GM18505 (cell line): ENCODE measurements at regions not wholly inside any gene's neighbourhood (a gene's known extent, or its start where the extent isn't known, plus 50 kb on each side); places are given as distances from the start of the nearest gene placed in this dataset.

ENCODE experiments used
- ATAC-seq: cut with Tn5 transposase; IDR thresholded peaks from one replicate; pipeline ENCODE4 v1.9.1; 2021; ENCODE audit not compliant: unreplicated experiment
- POLR2A ChIP-seq: IDR thresholded peaks from 4 replicates; pipeline ENCODE4 v1.6.1; 2011; ENCODE audit warnings: borderline replicate concordance; ENCODE audit not compliant: insufficient read depth, insufficient read length; ENCODE audit errors: extremely low read depth

DNA sequence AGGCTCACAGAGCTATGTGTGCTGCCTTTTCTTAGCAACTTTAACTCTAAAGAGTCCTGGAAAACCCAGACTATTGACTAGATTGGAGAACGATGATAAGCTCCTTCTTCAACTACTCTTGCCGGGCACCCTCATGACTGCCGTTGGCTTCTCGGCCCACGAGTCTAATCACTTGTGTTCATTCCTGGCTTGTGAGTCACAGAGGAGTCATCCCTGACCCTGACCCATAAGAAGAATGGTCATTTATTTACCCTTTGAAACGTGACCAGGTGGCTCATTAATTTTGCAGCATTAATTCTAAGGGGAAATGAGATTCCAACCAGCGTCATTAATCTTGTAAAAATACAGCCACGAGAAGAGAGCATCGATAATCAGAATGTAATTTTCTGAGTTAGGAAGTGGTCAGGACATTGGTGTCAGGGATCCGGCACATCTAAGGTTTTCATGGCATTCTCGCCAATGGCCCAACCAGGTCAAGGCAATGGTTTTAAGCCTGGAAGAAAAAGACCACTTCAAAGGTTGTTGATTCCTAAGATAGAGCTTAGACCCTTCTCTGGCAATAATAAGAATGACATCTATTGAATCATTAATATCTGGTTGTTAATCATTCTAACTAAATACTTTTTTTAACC lies 183.6 kb upstream of the RUNX1 start:
- ATAC-seq, result no peak

DNA sequence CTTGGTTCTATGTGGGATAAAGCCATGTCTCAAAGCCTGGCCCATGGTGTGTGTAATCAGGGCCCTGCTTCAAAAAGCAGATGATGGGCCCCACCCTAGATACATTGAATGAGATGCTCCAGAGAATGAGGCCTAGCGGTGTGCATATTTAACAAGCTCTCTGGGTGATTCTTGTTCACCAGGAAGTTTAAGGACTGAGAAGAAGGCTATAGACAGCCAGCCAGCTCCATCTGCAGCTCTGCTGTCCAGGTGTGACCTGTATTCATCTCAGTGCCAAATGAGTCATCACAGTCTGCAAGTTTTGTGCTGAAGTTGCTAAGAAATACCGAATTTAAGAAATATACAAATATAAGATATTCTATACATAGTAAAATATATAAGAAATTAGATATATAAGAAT lies 182.0 kb upstream of the RUNX1 start:
- TF ChIP-seq POLR2A, result no peak
- ATAC-seq, result no peak

More for the DNA sequence above, 183.6 kb upstream of the RUNX1 start:
- no peak for TF ChIP-seq POLR2A

DNA sequence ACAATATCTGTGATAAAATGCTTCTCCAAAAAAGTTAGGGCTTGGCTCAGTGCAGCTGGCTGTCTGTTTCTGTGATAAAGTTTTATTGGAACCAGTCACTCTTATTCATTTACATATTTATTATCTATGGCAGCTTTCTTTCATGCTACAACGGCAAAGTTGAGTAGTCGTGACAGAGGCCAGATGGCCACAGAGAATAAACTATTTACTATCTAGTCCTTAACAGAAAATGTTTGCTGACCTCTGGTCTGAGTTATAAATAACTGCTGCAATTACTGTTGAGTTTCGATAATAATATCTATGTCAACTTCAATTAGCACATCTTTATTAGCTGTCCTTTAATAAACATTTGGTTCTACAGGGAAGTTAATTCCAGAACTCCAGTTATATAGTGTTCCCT lies 180.2 kb upstream of the RUNX1 start:
- no peak for ATAC-seq
- no peak for TF ChIP-seq POLR2A

DNA sequence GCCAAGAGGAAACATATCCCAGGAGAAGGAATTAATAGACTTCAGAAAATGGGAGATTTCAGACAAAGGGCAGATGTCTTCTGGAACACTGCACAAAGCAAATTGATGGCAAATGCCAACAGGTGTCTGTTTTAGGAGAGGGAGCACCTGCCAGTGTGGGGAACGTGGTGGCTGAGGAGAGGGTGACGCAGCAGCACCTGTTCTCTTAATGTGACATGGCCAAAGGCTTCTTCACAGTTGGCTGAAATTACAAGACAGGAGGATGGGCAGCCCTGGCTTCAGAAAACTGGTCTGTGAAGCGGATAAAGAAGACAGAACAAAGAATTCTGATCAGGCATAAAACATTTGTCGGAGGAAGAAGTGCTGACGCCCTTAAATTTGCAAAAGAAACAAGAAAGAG lies 178.7 kb upstream of the RUNX1 start:
- no peak for TF ChIP-seq POLR2A
- ATAC-seq, result peak; percentile 15

DNA sequence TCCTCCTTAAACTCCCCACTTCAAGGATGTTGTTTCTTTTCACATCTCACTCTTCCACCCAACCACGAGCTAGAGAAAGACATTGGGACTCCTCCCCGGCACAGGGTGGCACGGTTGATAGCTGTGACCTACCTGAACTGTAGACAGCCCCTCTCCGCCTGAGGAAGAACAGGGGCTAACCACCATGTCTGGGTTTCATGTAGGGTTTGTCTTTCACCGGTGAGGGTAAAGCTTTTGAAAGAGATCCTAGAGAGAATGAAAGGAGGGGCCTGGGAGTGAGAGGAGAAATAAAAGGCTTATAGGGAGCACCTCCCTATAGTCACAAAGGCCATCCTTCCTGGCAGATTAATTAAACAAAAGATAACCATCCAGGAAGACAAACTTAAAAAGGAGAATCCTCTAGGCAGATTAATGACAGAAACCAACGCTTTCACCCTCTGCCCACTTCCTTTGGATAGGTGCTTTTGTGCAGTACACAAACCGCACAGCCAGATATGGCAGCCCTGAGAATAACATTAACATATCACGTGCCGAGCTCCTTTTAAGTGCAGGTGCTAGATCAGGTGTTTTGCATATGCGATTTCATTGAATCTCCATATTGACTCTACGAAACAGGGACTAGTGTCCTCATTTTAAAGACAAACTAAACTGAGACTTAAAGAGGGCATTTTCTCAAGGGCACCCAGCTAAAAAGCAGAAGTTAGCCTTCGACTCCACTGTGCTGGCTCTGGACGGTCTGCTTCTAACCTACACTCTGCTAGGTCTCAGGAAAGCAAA lies 178.1 kb upstream of the RUNX1 start:
- TF ChIP-seq POLR2A, result no peak
- peak; percentile 71 for ATAC-seq

DNA sequence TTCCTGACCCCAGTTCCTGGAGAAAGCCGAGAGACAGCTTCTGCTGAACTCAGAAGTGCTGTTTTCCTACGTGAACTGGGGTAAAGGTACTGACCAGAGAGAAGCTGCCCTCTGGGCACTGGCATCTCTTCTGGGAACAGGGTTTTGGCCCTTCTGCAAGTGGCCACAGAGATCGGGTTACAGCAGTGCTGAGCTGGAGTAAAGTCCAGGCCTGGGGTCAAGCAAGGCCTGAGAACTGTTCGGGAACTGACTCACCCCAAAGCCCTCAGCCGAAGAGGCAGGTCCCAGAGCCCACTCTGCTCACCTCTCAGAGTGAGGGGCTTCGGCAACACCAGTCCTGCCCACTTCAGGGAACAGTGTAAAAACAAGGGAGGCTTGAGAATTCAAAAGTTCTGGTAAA lies 177.2 kb upstream of the RUNX1 start:
- TF ChIP-seq POLR2A, result no peak
- no peak for ATAC-seq

DNA sequence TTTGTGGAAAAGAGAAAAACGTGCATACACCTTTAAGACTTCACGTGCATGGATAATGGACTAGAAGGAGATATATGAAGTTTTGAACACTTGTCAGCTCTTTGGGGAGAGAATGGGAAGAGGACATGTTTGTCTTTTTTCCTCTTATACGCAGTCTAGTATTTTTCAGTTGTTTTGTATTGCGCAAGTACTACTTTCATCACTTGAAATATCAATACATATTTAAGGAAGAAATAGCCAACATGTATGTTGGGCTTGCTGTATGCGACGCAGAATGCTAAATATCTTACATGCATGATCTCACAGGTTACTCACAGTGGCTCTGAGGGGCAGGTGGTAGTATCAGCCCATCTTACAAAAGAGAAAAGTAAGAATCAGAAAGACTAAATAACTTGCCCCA lies 176.5 kb upstream of the RUNX1 start:
- ATAC-seq, result no peak

DNA sequence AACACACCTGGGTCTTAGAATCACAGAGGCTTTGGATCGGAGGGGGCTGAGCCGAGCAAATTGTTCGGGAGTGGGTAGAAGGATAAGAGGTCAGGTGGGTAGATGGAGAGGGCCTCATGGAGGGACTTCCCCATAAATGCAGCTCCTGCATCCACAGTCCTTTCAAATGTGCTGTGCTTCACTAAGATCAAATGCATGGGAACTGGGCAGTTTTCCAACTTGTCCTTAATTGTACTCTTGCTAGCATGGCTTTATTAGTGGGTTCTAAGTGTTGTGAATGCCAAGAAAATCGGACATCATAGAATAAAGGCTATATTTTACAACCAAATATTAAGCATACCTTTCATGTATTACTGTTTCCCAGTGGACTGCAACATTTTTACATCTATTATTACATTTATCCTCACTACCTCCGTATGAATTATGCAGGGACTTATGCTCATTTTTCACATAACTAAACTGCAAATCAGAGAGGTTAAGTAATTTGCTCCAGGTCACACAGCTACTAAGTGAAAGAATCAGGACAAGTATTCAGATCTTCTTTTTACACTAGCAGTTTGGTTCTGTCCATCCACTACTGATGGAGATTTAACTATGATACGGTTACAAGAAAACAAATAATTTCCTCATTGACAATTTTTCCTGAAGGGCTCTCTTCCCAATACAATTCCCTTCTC lies 174.5 kb upstream of the RUNX1 start:
- ATAC-seq, result no peak
- TF ChIP-seq POLR2A, result no peak

More for the DNA sequence above, 176.5 kb upstream of the RUNX1 start:
- TF ChIP-seq POLR2A, result no peak

DNA sequence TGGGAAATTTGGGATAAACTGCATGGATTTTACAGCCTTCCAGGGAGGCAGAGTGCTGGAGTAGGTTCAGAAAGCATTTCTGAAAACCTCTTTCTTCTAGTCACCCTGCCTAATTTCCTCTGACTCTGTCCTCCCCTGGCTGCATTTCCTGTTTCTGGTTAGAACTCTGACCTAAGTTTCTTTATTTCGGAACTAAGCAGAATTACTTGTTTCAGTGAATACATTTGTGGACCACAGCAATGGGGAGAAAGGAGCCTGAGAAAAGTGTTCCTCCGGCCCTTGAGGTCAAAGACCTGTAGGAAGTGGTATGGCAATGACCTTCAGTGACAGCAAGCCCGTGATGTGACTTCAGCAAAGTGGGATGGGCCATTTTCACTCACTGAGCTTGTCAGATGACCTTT lies 173.4 kb upstream of the RUNX1 start:
- ATAC-seq, result peak; percentile 50
- no peak for TF ChIP-seq POLR2A

DNA sequence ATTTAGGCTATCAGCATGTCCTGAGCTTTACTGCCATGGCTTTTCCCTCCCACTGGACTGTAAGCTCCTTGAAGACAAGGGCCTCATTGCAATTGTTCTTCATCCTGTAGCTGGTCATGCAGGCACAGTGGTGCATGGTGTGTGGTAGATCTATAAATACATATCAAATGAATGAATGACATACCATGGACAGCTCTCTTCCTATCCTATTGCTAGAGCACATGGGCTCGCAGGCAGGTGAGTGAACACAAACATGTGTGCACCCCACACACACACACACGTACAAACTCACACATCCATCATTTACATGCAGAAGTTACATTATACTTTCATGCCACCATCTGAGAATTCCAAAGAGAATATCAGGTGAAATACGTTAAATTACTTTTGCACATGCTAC lies 172.9 kb upstream of the RUNX1 start:
- TF ChIP-seq POLR2A, result no peak
- no peak for ATAC-seq

DNA sequence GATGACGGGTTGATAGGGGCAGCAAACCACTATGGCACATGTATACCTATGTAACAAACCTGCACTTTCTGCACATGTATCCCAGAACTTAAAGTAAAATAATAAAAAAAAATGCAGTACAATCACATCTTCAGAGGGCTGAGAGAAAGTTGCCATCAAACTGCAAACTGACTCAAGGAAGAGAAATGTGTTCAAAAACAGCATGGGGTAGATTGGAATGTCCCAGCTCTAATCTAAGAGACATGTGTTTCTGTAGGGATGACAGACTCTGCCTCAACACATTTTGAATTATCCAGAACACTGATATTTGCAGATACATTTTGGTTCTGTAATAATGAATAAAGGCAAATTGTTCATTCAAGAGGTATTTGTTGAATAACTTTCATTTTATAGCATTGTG lies 171.2 kb upstream of the RUNX1 start:
- no peak for TF ChIP-seq POLR2A
- no peak for ATAC-seq

DNA sequence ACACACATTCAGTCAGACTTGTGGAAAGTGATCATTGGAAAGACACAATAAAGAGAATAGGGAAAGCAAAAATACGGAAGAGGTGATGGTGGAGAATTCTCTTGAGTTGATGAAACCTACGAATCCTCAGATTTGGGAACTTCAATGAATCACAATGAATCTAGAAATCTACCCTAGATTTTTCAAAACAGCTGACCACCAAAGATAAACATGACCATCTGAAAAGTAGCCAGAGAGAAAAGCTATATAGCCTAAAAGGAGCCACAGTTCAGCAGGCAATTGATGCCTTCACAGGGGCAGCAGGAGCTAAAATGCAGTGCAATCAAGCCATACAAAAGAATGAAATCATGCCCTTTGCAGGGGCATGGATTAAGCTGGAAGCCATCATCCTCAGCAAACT lies 170.6 kb upstream of the RUNX1 start:
- ATAC-seq, result no peak
- TF ChIP-seq POLR2A, result no peak

DNA sequence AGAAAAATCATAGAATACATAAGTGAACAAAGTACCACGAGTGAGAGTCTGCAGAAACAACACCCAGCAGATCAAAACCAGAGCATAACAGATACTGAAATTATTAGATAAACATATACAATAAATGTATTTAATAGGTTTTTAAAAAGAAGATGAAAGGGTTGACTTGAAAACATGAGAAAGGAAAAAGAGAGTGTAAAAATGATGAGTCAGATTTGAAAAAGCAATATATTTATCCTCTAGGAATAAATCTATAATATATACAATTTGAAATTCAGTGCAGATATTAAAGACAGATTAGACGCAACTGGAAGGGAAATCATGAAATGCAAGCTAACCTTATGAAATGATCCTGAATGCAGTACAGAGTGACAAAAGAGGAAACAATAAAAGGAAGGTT lies 170.2 kb upstream of the RUNX1 start:
- no peak for TF ChIP-seq POLR2A
- no peak for ATAC-seq
